OCI-M2 (cell line): ENCODE measurements at regions not wholly inside any gene's neighbourhood (a gene's known extent, or its start where the extent isn't known, plus 50 kb on each side); places are given as distances from the start of the nearest gene placed in this dataset.
"Not testable (repeated sequence)": the region's sequence is repeated elsewhere in the genome, so short reads cannot be mapped to it uniquely, and the experiment has no call there.

ENCODE experiments used
- DNase-seq: peaks from one replicate; lab custom pipeline; 2025; ENCODE audit not compliant: unreplicated experiment; lab: John Stamatoyannopoulos, UW

GRCh38 chr1:192905049-192905448 lies 96.2 kb downstream of the RGS2 start:
- no peak for DNase-seq

- no peak for DNase-seq
These were observed 97.5 kb downstream of the RGS2 start for GRCh38 chr1:192906334-192906733.

- DNase-seq: no peak
These were observed 98.9 kb downstream of the RGS2 start for GRCh38 chr1:192907545-192908243.

GRCh38 chr1:192911896-192912656 lies 103.2 kb downstream of the RGS2 start:
- not testable (repeated sequence) for DNase-seq

- DNase-seq: no peak
These were observed 104.8 kb downstream of the RGS2 start for GRCh38 chr1:192913683-192914082.

GRCh38 chr1:192914092-192914491 lies 105.3 kb downstream of the RGS2 start:
- DNase-seq: no peak

GRCh38 chr1:192914696-192915095 lies 105.9 kb downstream of the RGS2 start:
- no peak for DNase-seq

- no peak for DNase-seq
These were observed 107.2 kb downstream of the RGS2 start for GRCh38 chr1:192916021-192916420.

GRCh38 chr1:192918259-192918658 lies 109.4 kb downstream of the RGS2 start:
- DNase-seq: no peak

- DNase-seq: no peak
These were observed 111.6 kb downstream of the RGS2 start for GRCh38 chr1:192920412-192920811.

GRCh38 chr1:192925609-192926008 lies 116.8 kb downstream of the RGS2 start:
- no peak for DNase-seq

GRCh38 chr1:192926736-192927135 lies 117.9 kb downstream of the RGS2 start:
- no peak for DNase-seq

- DNase-seq: no peak
These were observed 118.7 kb downstream of the RGS2 start for GRCh38 chr1:192927496-192927895.

- no peak for DNase-seq
These were observed 120.8 kb downstream of the RGS2 start for GRCh38 chr1:192929597-192929996.

- no peak for DNase-seq
These were observed 124.9 kb downstream of the RGS2 start for GRCh38 chr1:192933744-192934143.

- DNase-seq: no peak
These were observed 122.7 kb downstream of the UCHL5 start for GRCh38 chr1:192936313-192937018.

GRCh38 chr1:192937128-192937527 lies 122.0 kb downstream of the UCHL5 start:
- DNase-seq: no peak

GRCh38 chr1:192939440-192939839 lies 119.7 kb downstream of the UCHL5 start:
- DNase-seq: no peak

GRCh38 chr1:192940658-192941057 lies 118.5 kb downstream of the UCHL5 start:
- DNase-seq: no peak

- DNase-seq: no peak
These were observed 117.3 kb downstream of the UCHL5 start for GRCh38 chr1:192941722-192942411.

- DNase-seq: no peak
These were observed 116.1 kb downstream of the UCHL5 start for GRCh38 chr1:192943108-192943507.
